ENCODE measurements at regions not wholly inside any gene's neighbourhood (a gene's known extent, or its start where the extent isn't known, plus 50 kb on each side); places are given as distances from the start of the nearest gene placed in this dataset.

DNA sequence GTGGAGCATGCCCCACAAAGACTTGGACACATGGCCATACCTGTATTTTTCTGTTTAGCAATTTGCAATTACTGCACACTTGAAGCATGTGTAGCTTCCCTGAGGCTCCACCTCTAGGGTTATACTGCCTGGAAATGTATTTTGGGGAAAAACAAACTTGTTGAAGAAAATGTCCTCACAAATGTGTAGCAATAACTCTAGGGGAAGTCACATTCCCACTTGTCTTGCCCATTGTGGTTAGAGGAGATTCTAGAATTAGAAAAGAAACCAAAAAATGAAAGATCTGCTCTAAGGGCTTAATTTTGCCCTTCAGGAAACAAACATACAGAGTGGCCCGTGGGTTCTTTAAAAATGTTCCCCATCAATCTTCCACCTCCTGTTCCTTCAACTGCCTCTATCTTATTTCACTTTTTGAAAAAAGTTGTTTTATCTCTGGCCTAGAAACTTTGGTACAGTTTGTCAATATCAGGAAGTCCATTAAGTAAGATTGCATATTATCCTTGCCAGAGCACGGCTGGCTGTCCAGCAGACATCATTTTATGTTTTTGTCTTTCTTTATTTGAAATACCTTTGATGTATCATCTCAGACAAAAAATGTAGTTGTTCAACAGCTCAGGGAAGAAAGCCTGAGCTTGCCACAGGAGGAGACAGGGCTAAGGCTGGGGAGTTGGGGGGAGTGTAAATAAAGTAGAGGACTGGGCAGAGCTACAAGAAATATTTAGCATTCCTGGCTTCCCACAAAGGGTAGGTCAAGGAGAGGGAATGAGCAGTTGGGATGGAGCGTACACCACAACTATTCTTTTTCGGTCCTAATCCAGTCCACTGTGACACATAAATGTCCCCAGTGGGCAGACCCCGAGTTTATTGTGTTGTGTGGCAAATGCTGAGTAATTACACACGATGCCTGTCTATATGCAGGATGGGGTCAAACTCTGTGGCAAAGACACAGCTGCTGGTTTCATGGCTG is 96.8 kb upstream of the CDC42EP3 start:
- peak overlapping the region; percentile 84 for H3K27ac ChIP-seq (ENCODE audit: low read depth, low read length)
- H3K36me3 ChIP-seq (ENCODE audit: insufficient read depth, low read length) = no peaks in the 10 kb centered on the region
- DNase-seq (ENCODE audit: low read depth) (peak; percentile 97), FAIRE-seq (peak; percentile 88)
- H3K27me3 ChIP-seq (ENCODE audit: insufficient read depth, low read length) = no peaks in the 10 kb centered on the region
- no peaks in the 10 kb centered on the region for H3K36me3 Mint-ChIP-seq (ENCODE audit: low read depth, unreplicated experiment)
- TF ChIP-seq, protein P1, sequence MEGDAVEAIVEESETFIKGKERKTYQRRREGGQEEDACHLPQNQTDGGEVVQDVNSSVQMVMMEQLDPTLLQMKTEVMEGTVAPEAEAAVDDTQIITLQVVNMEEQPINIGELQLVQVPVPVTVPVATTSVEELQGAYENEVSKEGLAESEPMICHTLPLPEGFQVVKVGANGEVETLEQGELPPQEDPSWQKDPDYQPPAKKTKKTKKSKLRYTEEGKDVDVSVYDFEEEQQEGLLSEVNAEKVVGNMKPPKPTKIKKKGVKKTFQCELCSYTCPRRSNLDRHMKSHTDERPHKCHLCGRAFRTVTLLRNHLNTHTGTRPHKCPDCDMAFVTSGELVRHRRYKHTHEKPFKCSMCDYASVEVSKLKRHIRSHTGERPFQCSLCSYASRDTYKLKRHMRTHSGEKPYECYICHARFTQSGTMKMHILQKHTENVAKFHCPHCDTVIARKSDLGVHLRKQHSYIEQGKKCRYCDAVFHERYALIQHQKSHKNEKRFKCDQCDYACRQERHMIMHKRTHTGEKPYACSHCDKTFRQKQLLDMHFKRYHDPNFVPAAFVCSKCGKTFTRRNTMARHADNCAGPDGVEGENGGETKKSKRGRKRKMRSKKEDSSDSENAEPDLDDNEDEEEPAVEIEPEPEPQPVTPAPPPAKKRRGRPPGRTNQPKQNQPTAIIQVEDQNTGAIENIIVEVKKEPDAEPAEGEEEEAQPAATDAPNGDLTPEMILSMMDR (IDR thresholded peaks at IDR 0.05; ENCODE audit: insufficient read depth, low read depth, low read length) = no peak
- TF ChIP-seq EZH2 (IDR thresholded peaks at IDR 0.05; ENCODE audit: insufficient read depth, low read length) = no peak
- no peaks in the 10 kb centered on the region for H3K27me3 Mint-ChIP-seq (ENCODE audit: low read depth, unreplicated experiment)
- H3K9me3 Mint-ChIP-seq (ENCODE audit: unreplicated experiment) = peaks cover 2% of the 10 kb centered on the region
- peak overlapping the region; percentile 63 for H3K9ac ChIP-seq (ENCODE audit: low read length)
- H3K27ac Mint-ChIP-seq (ENCODE audit: unreplicated experiment) = peak overlapping the region; percentile 51
- H3K4me3 Mint-ChIP-seq (ENCODE audit: unreplicated experiment) = peak overlapping the region; percentile 63
- H2AFZ ChIP-seq (ENCODE audit: low read depth, low read length) = no peak overlapping the region
- H3K4me1 ChIP-seq (ENCODE audit: insufficient read depth, low read length) = peaks cover 62% of the 10 kb centered on the region
- H3K79me2 ChIP-seq (ENCODE audit: insufficient read depth, low read length) = no peaks in the 10 kb centered on the region
- H3K4me2 ChIP-seq (ENCODE audit: low read length) = peak overlapping the region; percentile 66
- H4K20me1 ChIP-seq (ENCODE audit: insufficient read depth, low read length) = no peaks in the 10 kb centered on the region
- peak overlapping the region; percentile 7 for H3K4me3 ChIP-seq (ENCODE audit: insufficient read depth, low read depth, low read length)
- no peaks in the 10 kb centered on the region for H3K9me3 ChIP-seq (ENCODE audit: insufficient read depth, low read depth, low read length)
- H3K4me1 Mint-ChIP-seq (ENCODE audit: low read depth, unreplicated experiment) = peaks cover 82% of the 10 kb centered on the region

DNA sequence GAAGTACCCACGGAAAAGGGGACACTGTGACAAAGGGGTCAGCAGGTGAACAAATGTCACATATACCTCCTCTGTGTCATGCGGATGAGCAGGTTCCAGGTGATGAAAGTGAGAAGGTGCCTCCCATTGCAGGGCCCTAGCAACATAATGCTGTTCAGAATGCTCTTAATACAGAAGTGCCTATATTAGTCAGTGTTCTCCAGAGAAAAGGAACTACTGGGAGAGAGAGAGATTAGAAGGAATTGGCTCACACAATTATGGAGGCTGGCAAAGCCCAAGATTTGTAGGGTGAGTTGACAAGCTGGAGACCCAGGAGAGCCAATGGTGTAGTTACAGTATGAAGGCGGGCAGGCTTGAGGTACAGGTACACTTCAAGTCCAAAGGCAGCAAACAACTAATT is 98.1 kb upstream of the CDC42EP3 start:
- H3K36me3 ChIP-seq (ENCODE audit: insufficient read depth, low read length) = no peaks in the 10 kb centered on the region
- H3K4me3 ChIP-seq (ENCODE audit: insufficient read depth, low read depth, low read length) = no peak overlapping the region
- Mint-ChIP-seq H3K27me3 (ENCODE audit: low read depth, unreplicated experiment) (no peaks in the 10 kb centered on the region), H3K4me1 (ENCODE audit: low read depth, unreplicated experiment) (peaks cover 87% of the 10 kb centered on the region), H3K4me3 (ENCODE audit: unreplicated experiment) (no peak overlapping the region), H3K9me3 (ENCODE audit: unreplicated experiment) (peaks cover 2% of the 10 kb centered on the region), H3K27ac (ENCODE audit: unreplicated experiment) (peak overlapping the region; percentile 51), H3K36me3 (ENCODE audit: low read depth, unreplicated experiment) (no peaks in the 10 kb centered on the region)
- no peak overlapping the region for H2AFZ ChIP-seq (ENCODE audit: low read depth, low read length)
- peak overlapping the region; percentile 1 for H3K27ac ChIP-seq (ENCODE audit: low read depth, low read length)
- DNase-seq (ENCODE audit: low read depth) = no peak
- no peak overlapping the region for H3K9ac ChIP-seq (ENCODE audit: low read length)
- H3K4me1 ChIP-seq (ENCODE audit: insufficient read depth, low read length) = peaks cover 63% of the 10 kb centered on the region
- no peaks in the 10 kb centered on the region for H3K27me3 ChIP-seq (ENCODE audit: insufficient read depth, low read length)
- no peak overlapping the region for H3K4me2 ChIP-seq (ENCODE audit: low read length)
- no peak for FAIRE-seq
- H3K79me2 ChIP-seq (ENCODE audit: insufficient read depth, low read length) = no peaks in the 10 kb centered on the region
- H3K9me3 ChIP-seq (ENCODE audit: insufficient read depth, low read depth, low read length) = no peaks in the 10 kb centered on the region
- H4K20me1 ChIP-seq (ENCODE audit: insufficient read depth, low read length) = no peaks in the 10 kb centered on the region
- no peak for TF ChIP-seq EZH2 (IDR thresholded peaks at IDR 0.05; ENCODE audit: insufficient read depth, low read length)
- TF ChIP-seq, protein P1 (IDR thresholded peaks at IDR 0.05; ENCODE audit: insufficient read depth, low read depth, low read length) = no peak

DNA sequence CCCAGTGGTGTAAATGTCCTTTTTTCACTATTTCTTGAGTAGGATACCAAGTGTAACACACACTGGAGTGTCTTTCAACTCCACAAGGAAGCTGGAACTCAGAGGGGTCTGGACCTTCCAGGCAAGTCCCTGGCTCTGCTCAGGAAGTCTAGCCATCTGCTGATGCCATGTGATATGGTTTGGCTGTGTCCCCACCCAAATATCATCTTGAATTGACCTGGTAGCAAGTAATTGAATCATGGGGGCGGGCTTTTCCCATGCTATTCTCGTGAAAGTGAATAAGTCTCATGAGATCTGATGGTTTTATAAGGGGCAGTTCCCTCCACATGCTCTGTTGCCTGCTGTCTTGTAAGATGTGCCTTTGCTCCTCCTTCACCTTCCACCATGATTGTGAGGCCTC is 99.4 kb upstream of the CDC42EP3 start:
- Mint-ChIP-seq H3K27me3 (ENCODE audit: low read depth, unreplicated experiment) (no peaks in the 10 kb centered on the region), H3K4me3 (ENCODE audit: unreplicated experiment) (no peak overlapping the region), H3K36me3 (ENCODE audit: low read depth, unreplicated experiment) (no peaks in the 10 kb centered on the region), H3K27ac (ENCODE audit: unreplicated experiment) (peak overlapping the region; percentile 16), H3K4me1 (ENCODE audit: low read depth, unreplicated experiment) (peaks cover 85% of the 10 kb centered on the region), H3K9me3 (ENCODE audit: unreplicated experiment) (peaks cover 2% of the 10 kb centered on the region)
- Histone ChIP-seq H3K4me3 (ENCODE audit: insufficient read depth, low read depth, low read length) (no peak overlapping the region), H4K20me1 (ENCODE audit: insufficient read depth, low read length) (no peaks in the 10 kb centered on the region), H3K4me2 (ENCODE audit: low read length) (no peak overlapping the region), H3K27ac (ENCODE audit: low read depth, low read length) (no peak overlapping the region), H3K9me3 (ENCODE audit: insufficient read depth, low read depth, low read length) (no peaks in the 10 kb centered on the region), H3K36me3 (ENCODE audit: insufficient read depth, low read length) (no peaks in the 10 kb centered on the region), H3K4me1 (ENCODE audit: insufficient read depth, low read length) (peaks cover 65% of the 10 kb centered on the region), H3K27me3 (ENCODE audit: insufficient read depth, low read length) (no peaks in the 10 kb centered on the region), H3K79me2 (ENCODE audit: insufficient read depth, low read length) (no peaks in the 10 kb centered on the region), H3K9ac (ENCODE audit: low read length) (no peak overlapping the region), H2AFZ (ENCODE audit: low read depth, low read length) (no peak overlapping the region)
- DNase-seq (ENCODE audit: low read depth) (peak; percentile 46), FAIRE-seq (no peak)
- TF ChIP-seq, protein P1 (IDR thresholded peaks at IDR 0.05; ENCODE audit: insufficient read depth, low read depth, low read length) = no peak
- TF ChIP-seq EZH2 (IDR thresholded peaks at IDR 0.05; ENCODE audit: insufficient read depth, low read length) = no peak
